DND-41 (cell line): ENCODE measurements at regions not wholly inside any gene's neighbourhood (a gene's known extent, or its start where the extent isn't known, plus 50 kb on each side); places are given as distances from the start of the nearest gene placed in this dataset.
A peak's percentile ranks its signal among the peaks of the same experiment; 100 is the strongest.

Source experiments
- ATAC-seq: fragments of 200-7000 bp; cut with Tn5 transposase; 3 replicates; pipeline ENCODE4 v1.9.1; 2021; ENCODE audit warnings: low read depth; ENCODE audit not compliant: insufficient read depth
- DNase-seq: peaks from one replicate; pipeline ENCODE4 v3.0.0-alpha.2; 2020
- H2AFZ ChIP-seq: 2 replicates; pipeline ENCODE4 v1.6.0; 2012; ENCODE audit warnings: low read depth, low read length
- H3K27ac ChIP-seq: 2 replicates; pipeline ENCODE4 v1.5.1; 2012; ENCODE audit warnings: low read length, inconsistent platforms
- H3K27me3 ChIP-seq: fragments of 200-600 bp; sonication (generic); 2 replicates; pipeline ENCODE4 v1.6.0; 2012; ENCODE audit warnings: low read length, mild to moderate bottlenecking, inconsistent platforms; ENCODE audit not compliant: insufficient read depth, poor library complexity
- H3K36me3 ChIP-seq: 2 replicates; pipeline ENCODE4 v1.5.1; 2012; ENCODE audit warnings: low read length, inconsistent platforms; ENCODE audit not compliant: insufficient read depth
- H3K4me1 ChIP-seq: 2 replicates; pipeline ENCODE4 v1.5.1; 2012; ENCODE audit warnings: mild to moderate bottlenecking, low read length; ENCODE audit not compliant: insufficient read depth
- H3K4me2 ChIP-seq: 2 replicates; pipeline ENCODE4 v1.6.0; 2012; ENCODE audit warnings: mild to moderate bottlenecking, moderate library complexity, low read length, inconsistent platforms; ENCODE audit not compliant: insufficient read depth
- H3K4me3 ChIP-seq, 2 experiments: fragments of 200-600 bp in 1 of 2; shearing (Covaris generic) in 1 of 2; 2 replicates each; pipeline ENCODE4 v1.5.1; 2012 to 2016; ENCODE audit warnings: inconsistent platforms in 2 of 2, low read length in 2 of 2, mild to moderate bottlenecking in 2 of 2, low read depth in 1 of 2, moderate library complexity in 1 of 2
- H3K79me2 ChIP-seq: 2 replicates; pipeline ENCODE4 v1.6.0; 2012; ENCODE audit warnings: low read length, inconsistent platforms; ENCODE audit not compliant: insufficient read depth
- H3K9ac ChIP-seq: 2 replicates; pipeline ENCODE4 v1.6.0; 2012; ENCODE audit warnings: low read depth, mild to moderate bottlenecking, inconsistent platforms, low read length, moderate library complexity
- H3K9me3 ChIP-seq: 2 replicates; pipeline ENCODE4 v1.5.1; 2012; ENCODE audit warnings: low read length, moderate library complexity, mild to moderate bottlenecking, inconsistent platforms; ENCODE audit not compliant: insufficient read depth, severe bottlenecking
- H4K20me1 ChIP-seq: 2 replicates; pipeline ENCODE4 v1.6.0; 2012; ENCODE audit warnings: low read length; ENCODE audit not compliant: insufficient read depth
- EZH2 ChIP-seq: IDR thresholded peaks from 3 replicates; pipeline ENCODE4 v1.6.1; 2012; ENCODE audit warnings: borderline replicate concordance, low read depth, mild to moderate bottlenecking, moderate library complexity, low read length, inconsistent platforms; ENCODE audit not compliant: severe bottlenecking
- TF ChIP-seq, protein P1 (sequence below): IDR thresholded peaks from 2 replicates; pipeline ENCODE4 v1.5.1; 2012; ENCODE audit warnings: borderline replicate concordance, low read length, moderate library complexity, mild to moderate bottlenecking; ENCODE audit not compliant: poor library complexity, severe bottlenecking; ENCODE audit errors: extremely low read depth

DNA sequence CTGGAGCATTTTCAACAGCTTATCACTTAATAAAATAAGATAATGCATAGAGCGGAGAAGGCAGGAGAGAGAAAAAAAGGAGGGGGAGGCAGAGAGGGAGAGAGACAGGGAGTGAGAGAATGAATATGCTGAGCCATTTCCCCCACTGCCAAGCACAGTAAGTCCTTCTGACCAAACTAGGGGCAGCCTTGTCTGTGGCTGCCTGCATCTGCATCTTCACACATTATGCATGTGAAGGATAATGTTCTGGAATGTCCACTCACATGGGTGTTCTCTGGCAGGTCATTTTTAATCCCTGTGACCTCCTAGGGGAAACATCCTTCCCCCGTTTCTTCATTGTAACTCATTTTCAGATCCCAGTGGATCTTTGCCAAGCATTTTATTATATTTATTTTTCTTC, 269.3 kb downstream of the FOXA2 start:
- Histone ChIP-seq H4K20me1 (no peaks in the 10 kb centered on the region), H3K4me3 (no peak overlapping the region), H3K4me1 (peaks cover 23% of the 10 kb centered on the region), H3K36me3 (no peaks in the 10 kb centered on the region), H3K79me2 (no peaks in the 10 kb centered on the region), H3K27me3 (no peaks in the 10 kb centered on the region), H3K9ac (no peak overlapping the region), H2AFZ (no peak overlapping the region), H3K9me3 (no peaks in the 10 kb centered on the region), H3K4me2 (no peak overlapping the region), H3K27ac (no peak overlapping the region)
- ATAC-seq: no peak
- TF ChIP-seq, protein P1, sequence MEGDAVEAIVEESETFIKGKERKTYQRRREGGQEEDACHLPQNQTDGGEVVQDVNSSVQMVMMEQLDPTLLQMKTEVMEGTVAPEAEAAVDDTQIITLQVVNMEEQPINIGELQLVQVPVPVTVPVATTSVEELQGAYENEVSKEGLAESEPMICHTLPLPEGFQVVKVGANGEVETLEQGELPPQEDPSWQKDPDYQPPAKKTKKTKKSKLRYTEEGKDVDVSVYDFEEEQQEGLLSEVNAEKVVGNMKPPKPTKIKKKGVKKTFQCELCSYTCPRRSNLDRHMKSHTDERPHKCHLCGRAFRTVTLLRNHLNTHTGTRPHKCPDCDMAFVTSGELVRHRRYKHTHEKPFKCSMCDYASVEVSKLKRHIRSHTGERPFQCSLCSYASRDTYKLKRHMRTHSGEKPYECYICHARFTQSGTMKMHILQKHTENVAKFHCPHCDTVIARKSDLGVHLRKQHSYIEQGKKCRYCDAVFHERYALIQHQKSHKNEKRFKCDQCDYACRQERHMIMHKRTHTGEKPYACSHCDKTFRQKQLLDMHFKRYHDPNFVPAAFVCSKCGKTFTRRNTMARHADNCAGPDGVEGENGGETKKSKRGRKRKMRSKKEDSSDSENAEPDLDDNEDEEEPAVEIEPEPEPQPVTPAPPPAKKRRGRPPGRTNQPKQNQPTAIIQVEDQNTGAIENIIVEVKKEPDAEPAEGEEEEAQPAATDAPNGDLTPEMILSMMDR: no peak
- TF ChIP-seq EZH2: no peak
- no peak for DNase-seq

GRCh38 chr20:22312744-22313346, 271.5 kb downstream of the FOXA2 start:
- ATAC-seq: no peak
- peaks cover 23% of the 10 kb centered on the region for H3K4me1 ChIP-seq
- no peaks in the 10 kb centered on the region for H3K27me3 ChIP-seq
- no peaks in the 10 kb centered on the region for H3K79me2 ChIP-seq
- DNase-seq: peak; percentile 29
- H3K9ac ChIP-seq: no peak overlapping the region
- H3K4me3 ChIP-seq: no peak overlapping the region
- H4K20me1 ChIP-seq: no peaks in the 10 kb centered on the region
- H2AFZ ChIP-seq: no peak overlapping the region
- H3K27ac ChIP-seq: no peak overlapping the region
- no peak overlapping the region for H3K4me2 ChIP-seq
- no peaks in the 10 kb centered on the region for H3K36me3 ChIP-seq
- no peaks in the 10 kb centered on the region for H3K9me3 ChIP-seq
- TF ChIP-seq, protein P1: peak; percentile 76
- TF ChIP-seq EZH2: no peak

- H3K4me3 ChIP-seq: no peak overlapping the region
- DNase-seq: no peak
- H3K4me2 ChIP-seq: no peak overlapping the region
- no peak overlapping the region for H3K9ac ChIP-seq
- no peaks in the 10 kb centered on the region for H3K9me3 ChIP-seq
- no peaks in the 10 kb centered on the region for H3K36me3 ChIP-seq
- TF ChIP-seq, protein P1: no peak
- TF ChIP-seq EZH2: no peak
- peaks cover 19% of the 10 kb centered on the region for H3K4me1 ChIP-seq
- H3K79me2 ChIP-seq: no peaks in the 10 kb centered on the region
- no peak overlapping the region for H3K27ac ChIP-seq
- no peak overlapping the region for H2AFZ ChIP-seq
- ATAC-seq: no peak
- no peaks in the 10 kb centered on the region for H4K20me1 ChIP-seq
- no peaks in the 10 kb centered on the region for H3K27me3 ChIP-seq
Observed at GRCh38 chr20:22308934-22309333, 275.4 kb downstream of the FOXA2 start.
